Hepatocyte (in vitro differentiated cells): ENCODE measurements at regions not wholly inside any gene's neighbourhood (a gene's known extent, or its start where the extent isn't known, plus 50 kb on each side); places are given as distances from the start of the nearest gene placed in this dataset.
A peak's percentile ranks its signal among the peaks of the same experiment; 100 is the strongest.

Experiments used
- DNase-seq: peaks from one replicate; pipeline ENCODE4 v3.0.0-alpha.2; 2016; ENCODE audit warnings: low spot score
- H2AFZ ChIP-seq: fragments of 200-600 bp; sonication (generic); 2 replicates; pipeline ENCODE4 v1.6.0; 2016; ENCODE audit warnings: antibody characterized with exemption, mild to moderate bottlenecking
- H3K27ac ChIP-seq: fragments of 200-600 bp; sonication (generic); 2 replicates; pipeline ENCODE4 v1.5.1; 2016; ENCODE audit warnings: mild to moderate bottlenecking
- H3K27me3 ChIP-seq: fragments of 200-600 bp; sonication (generic); 2 replicates; pipeline ENCODE4 v1.6.1; 2016
- H3K36me3 ChIP-seq: fragments of 200-600 bp; sonication (generic); replicated peaks from 2 replicates; pipeline ENCODE4 v1.5.1; 2016; ENCODE audit warnings: low read depth; ENCODE audit not compliant: insufficient read depth
- H3K4me1 ChIP-seq: fragments of 200-600 bp; sonication (generic); 2 replicates; pipeline ENCODE4 v1.5.1; 2016; ENCODE audit warnings: mild to moderate bottlenecking, moderate library complexity; ENCODE audit not compliant: insufficient read depth
- H3K4me2 ChIP-seq: fragments of 200-600 bp; sonication (generic); 2 replicates; pipeline ENCODE4 v1.6.0; 2016
- H3K4me3 ChIP-seq: fragments of 200-600 bp; sonication (generic); 2 replicates; pipeline ENCODE4 v1.5.1; 2016; ENCODE audit warnings: mild to moderate bottlenecking
- H3K79me2 ChIP-seq: fragments of 200-600 bp; sonication (generic); 2 replicates; pipeline ENCODE4 v1.6.0; 2017; ENCODE audit warnings: mild to moderate bottlenecking
- H3K9me2 ChIP-seq: fragments of 200-600 bp; sonication (generic); replicated peaks from 2 replicates; pipeline ENCODE4 v1.6.0; 2017; ENCODE audit warnings: mild to moderate bottlenecking; ENCODE audit not compliant: insufficient read depth
- H3K9me3 ChIP-seq: fragments of 200-600 bp; sonication (generic); 2 replicates; pipeline ENCODE4 v1.5.1; 2016; ENCODE audit warnings: low read depth, mild to moderate bottlenecking
- H4K20me1 ChIP-seq: fragments of 200-600 bp; sonication (generic); 2 replicates; pipeline ENCODE4 v1.6.0; 2016; ENCODE audit warnings: mild to moderate bottlenecking; ENCODE audit not compliant: insufficient read depth, poor library complexity, severe bottlenecking
- EZH2 ChIP-seq: fragments of 200-600 bp; sonication (generic); IDR thresholded peaks from 2 replicates; pipeline ENCODE4 v1.6.1; 2016; ENCODE audit warnings: antibody characterized with exemption, mild to moderate bottlenecking, borderline replicate concordance
- EZH2phosphoT487 ChIP-seq: fragments of 200-600 bp; sonication (generic); IDR thresholded peaks from one replicate; pipeline ENCODE4 v1.6.1; 2018; ENCODE audit warnings: antibody characterized with exemption, mild to moderate bottlenecking, low read depth, moderate library complexity; ENCODE audit not compliant: unreplicated experiment, severe bottlenecking
- WGBS: methylation state at CpG from one replicate; pipeline ENCODE4 v1.1.6; 2016; ENCODE audit warnings: low lambda C conversion rate; ENCODE audit errors: missing lambda C conversion rate; 5-methylcytosine and 5-hydroxymethylcytosine counted together
- TF ChIP-seq, protein P1 (sequence below): fragments of 200-600 bp; sonication (generic); IDR thresholded peaks from 2 replicates; pipeline ENCODE4 v1.5.1; 2016; ENCODE audit warnings: antibody characterized with exemption, mild to moderate bottlenecking; ENCODE audit not compliant: poor library complexity

DNA sequence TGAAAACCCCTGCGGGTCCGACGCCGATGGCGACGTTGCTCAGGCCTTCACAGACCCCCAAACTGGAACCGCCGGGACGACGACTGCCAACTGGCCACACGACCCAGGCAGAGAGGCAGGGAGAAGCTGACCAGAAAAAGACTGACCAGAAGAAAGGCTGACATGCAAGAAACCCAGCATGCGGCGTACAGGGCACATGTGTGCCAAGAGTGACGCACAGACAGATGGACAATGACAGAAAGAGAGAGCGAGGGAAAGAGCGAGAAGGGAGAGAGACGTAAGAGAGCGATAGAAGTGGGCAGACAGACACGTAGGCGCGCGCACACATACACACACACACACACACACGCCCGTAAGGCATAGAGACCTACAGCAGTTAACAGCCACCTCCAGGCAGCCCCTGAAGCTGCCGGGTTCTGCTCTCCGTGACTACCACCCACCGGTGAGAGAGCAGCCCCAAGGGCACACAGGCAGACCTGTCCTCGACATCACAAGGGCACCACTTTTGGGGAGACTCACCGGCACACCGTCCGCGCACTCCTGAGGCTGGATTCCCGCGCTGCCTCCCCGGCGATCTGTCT lies 67.2 kb upstream of the ZNF527 start:
- DNase-seq = no peak
- Histone ChIP-seq H3K9me3 (no peaks in the 10 kb centered on the region), H3K4me3 (peak overlapping the region; percentile 13), H4K20me1 (no peaks in the 10 kb centered on the region), H3K27me3 (no peaks in the 10 kb centered on the region), H3K4me1 (no peaks in the 10 kb centered on the region), H2AFZ (no peak overlapping the region), H3K4me2 (peak overlapping the region; percentile 79), H3K27ac (no peak overlapping the region), H3K79me2 (no peaks in the 10 kb centered on the region), H3K9me2 (no peaks in the 10 kb centered on the region), H3K36me3 (no peaks in the 10 kb centered on the region)
- TF ChIP-seq, protein P1, sequence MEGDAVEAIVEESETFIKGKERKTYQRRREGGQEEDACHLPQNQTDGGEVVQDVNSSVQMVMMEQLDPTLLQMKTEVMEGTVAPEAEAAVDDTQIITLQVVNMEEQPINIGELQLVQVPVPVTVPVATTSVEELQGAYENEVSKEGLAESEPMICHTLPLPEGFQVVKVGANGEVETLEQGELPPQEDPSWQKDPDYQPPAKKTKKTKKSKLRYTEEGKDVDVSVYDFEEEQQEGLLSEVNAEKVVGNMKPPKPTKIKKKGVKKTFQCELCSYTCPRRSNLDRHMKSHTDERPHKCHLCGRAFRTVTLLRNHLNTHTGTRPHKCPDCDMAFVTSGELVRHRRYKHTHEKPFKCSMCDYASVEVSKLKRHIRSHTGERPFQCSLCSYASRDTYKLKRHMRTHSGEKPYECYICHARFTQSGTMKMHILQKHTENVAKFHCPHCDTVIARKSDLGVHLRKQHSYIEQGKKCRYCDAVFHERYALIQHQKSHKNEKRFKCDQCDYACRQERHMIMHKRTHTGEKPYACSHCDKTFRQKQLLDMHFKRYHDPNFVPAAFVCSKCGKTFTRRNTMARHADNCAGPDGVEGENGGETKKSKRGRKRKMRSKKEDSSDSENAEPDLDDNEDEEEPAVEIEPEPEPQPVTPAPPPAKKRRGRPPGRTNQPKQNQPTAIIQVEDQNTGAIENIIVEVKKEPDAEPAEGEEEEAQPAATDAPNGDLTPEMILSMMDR = no peak
- no peak for TF ChIP-seq EZH2
- TF ChIP-seq EZH2phosphoT487 = no peak
- WGBS = 73% methylated on average over 27 of the region's 36 CpGs

DNA sequence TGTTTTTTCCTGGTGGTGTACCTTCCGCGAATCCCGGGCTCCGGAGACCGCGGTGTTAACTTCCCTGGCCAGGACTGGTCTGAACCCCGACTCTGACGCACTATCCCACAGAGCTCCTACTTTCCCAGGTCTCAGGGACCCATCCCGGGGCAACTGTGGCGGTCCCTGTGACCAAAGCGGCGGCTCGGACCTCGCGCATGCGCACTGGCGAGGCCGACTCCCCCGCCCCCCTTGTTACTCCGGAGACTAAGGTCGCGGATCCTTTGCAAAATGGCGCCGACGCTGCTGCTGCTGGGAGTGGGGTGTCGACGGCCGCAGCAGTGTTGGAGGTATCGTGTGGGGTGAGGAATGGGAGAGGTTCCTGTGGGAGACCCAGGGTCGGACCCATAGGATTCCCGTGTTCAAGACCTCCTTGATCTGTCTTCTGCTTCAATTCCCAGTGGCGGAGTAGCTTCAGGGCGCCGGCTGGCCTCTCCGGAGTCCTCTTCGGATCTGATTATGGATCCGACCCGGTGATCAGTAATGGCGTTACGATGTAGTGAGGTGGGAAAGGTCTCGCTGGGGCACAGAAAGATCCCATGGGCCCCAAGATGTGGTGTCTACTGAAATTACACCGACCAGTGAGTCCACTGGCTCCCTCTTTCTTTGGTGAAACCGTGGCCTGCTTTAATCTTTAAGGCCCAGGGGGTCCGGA lies 66.6 kb upstream of the ZNF527 start:
- no peaks in the 10 kb centered on the region for H3K9me2 ChIP-seq
- H3K27me3 ChIP-seq = no peaks in the 10 kb centered on the region
- TF ChIP-seq EZH2phosphoT487 (no peak), EZH2 (no peak)
- TF ChIP-seq, protein P1 = no peak
- H2AFZ ChIP-seq = no peak overlapping the region
- H4K20me1 ChIP-seq = no peaks in the 10 kb centered on the region
- WGBS = 61% methylated on average over 44 of the region's 44 CpGs
- H3K27ac ChIP-seq = no peak overlapping the region
- peak overlapping the region; percentile 79 for H3K4me2 ChIP-seq
- H3K9me3 ChIP-seq = no peaks in the 10 kb centered on the region
- H3K4me3 ChIP-seq = peak overlapping the region; percentile 13
- no peaks in the 10 kb centered on the region for H3K36me3 ChIP-seq
- no peaks in the 10 kb centered on the region for H3K4me1 ChIP-seq
- peak; percentile 41 for DNase-seq
- no peaks in the 10 kb centered on the region for H3K79me2 ChIP-seq

GRCh38 chr19:37304884-37305255 lies 66.0 kb upstream of the ZNF527 start:
- no peaks in the 10 kb centered on the region for H3K79me2 ChIP-seq
- H3K4me2 ChIP-seq = no peak overlapping the region
- no peaks in the 10 kb centered on the region for H3K4me1 ChIP-seq
- H3K9me3 ChIP-seq = no peaks in the 10 kb centered on the region
- no peaks in the 10 kb centered on the region for H3K36me3 ChIP-seq
- no peak overlapping the region for H3K4me3 ChIP-seq
- 92% methylated on average over 17 of the region's 17 CpGs for WGBS
- no peak for DNase-seq
- no peaks in the 10 kb centered on the region for H4K20me1 ChIP-seq
- no peak overlapping the region for H3K27ac ChIP-seq
- H3K27me3 ChIP-seq = no peaks in the 10 kb centered on the region
- TF ChIP-seq EZH2phosphoT487 (no peak), EZH2 (no peak)
- TF ChIP-seq, protein P1 = no peak
- no peak overlapping the region for H2AFZ ChIP-seq
- H3K9me2 ChIP-seq = no peaks in the 10 kb centered on the region
